ENCODE measurements at regions not wholly inside any gene's neighbourhood (a gene's known extent, or its start where the extent isn't known, plus 50 kb on each side); places are given as distances from the start of the nearest gene placed in this dataset.
A peak's percentile ranks its signal among the peaks of the same experiment; 100 is the strongest.
"Not testable (repeated sequence)": the region's sequence is repeated elsewhere in the genome, so short reads cannot be mapped to it uniquely, and the experiment has no call there.

DNA sequence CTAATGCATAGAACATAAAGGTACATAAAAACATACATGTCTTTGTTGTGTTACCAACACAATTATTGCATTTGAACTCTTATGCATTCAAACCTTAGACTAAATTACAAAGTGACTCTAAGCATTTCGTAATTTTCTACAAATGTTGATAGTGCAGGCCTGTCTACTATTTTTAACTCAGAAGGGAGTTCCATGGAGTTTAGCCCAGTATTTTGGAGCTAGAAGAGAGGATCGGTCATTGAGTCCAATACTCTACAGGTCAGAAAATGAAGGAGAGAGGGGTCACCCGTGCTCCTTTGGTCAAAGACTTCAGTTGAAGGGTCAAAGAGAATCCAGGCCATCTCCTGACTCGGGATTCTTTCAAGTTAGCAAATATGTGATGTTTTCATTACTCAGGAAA is 55.3 kb upstream of the SRRM3 start:
- FAIRE-seq = no peak

GRCh38 chr7:76148947-76149346 is 52.7 kb upstream of the SRRM3 start:
- FAIRE-seq = not testable (repeated sequence)

More for the DNA sequence above, 55.3 kb upstream of the SRRM3 start:
- no peak for DNase-seq (ENCODE audit: low spot score in 2 of 2)

DNA sequence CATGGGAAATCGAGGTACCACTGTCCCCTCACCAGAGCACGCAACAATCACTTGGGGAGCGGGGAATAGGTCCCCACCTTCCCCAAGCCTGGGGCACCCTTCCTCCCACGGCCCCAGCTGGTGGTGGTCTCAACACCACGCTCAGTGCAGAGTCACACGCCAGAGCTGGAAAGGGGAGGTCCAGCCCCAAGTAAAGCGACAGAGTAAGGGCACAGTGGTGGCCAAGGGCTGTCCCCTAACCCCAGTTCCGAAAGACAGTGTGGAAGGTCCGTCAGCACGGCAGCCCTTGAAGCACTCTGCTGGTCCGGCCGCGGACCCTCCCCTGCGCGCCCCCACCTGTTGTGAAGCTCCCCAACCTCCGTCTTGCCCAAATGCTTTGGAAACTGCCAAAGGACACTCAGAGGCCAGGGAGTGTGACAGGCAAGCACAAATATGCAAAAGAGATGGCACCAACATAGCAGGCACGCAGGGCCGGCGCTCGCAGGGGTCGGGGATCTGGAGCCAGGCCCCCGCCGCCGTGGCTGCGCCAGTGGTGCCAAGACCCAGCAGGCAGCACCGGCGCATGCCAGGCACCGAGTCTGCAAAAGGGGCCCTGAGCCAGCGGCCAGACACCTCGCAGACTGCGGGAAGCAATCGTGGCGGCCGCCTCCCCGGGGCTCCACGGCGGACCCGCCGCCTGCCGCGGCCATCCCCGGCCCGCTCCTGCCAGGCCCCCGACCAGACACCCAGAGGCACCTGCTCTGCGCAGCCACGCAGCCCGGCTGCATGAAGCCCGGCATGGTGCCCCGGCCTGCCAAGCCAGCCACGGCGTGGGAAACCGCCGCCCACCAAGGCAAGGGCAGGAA is 51.6 kb upstream of the SRRM3 start:
- DNase-seq (ENCODE audit: low spot score in 2 of 2) (peak in 1 of 2 donors; percentile 9), FAIRE-seq (no peak)

More at GRCh38 chr7:76148947-76149346, 52.7 kb upstream of the SRRM3 start:
- DNase-seq (ENCODE audit: low spot score in 2 of 2) = not testable (repeated sequence)

Measured in frontal cortex (tissue), 3 donors.